Psoas muscle (tissue), 7 donors: ENCODE measurements at regions not wholly inside any gene's neighbourhood (a gene's known extent, or its start where the extent isn't known, plus 50 kb on each side); places are given as distances from the start of the nearest gene placed in this dataset.

Experiments used
- ATAC-seq, 4 donors: fragments of 200-7000 bp; cut with Tn5 transposase; one replicate each; pipeline ENCODE4 v1.9.1; 2020; ENCODE audit warnings: moderate library complexity in 3 of 4, mild to moderate bottlenecking in 2 of 4
- DNase-seq, 2 donors: peaks; one replicate each; pipeline ENCODE4 v3.0.0-alpha.2; 2020
- H3K27ac ChIP-seq: fragments of 200-600 bp; one replicate; pipeline ENCODE4 v1.8.0; 2022
- H3K27me3 ChIP-seq, 3 donors: fragments of 200-600 bp in 1 of 3; one replicate each; pipeline versions ENCODE4 v1.6.1 to v1.8.0; 2013 to 2022; ENCODE audit warnings: low read length in 2 of 3, mild to moderate bottlenecking in 2 of 3, moderate library complexity in 1 of 3; ENCODE audit not compliant: insufficient read depth in 3 of 3
- H3K36me3 ChIP-seq, 2 donors: fragments of 200-600 bp in 1 of 2; one replicate each; pipeline versions ENCODE4 v1.6.1 to v1.8.0; 2013 to 2022; ENCODE audit warnings: low read depth in 1 of 2, mild to moderate bottlenecking in 1 of 2, moderate library complexity in 1 of 2; ENCODE audit not compliant: insufficient read depth in 1 of 2
- H3K4me1 ChIP-seq: fragments of 200-600 bp; one replicate; pipeline ENCODE4 v1.8.0; 2022
- H3K4me3 ChIP-seq: fragments of 200-600 bp; one replicate; pipeline ENCODE4 v1.8.0; 2022; ENCODE audit warnings: mild to moderate bottlenecking
- H3K9me3 ChIP-seq: fragments of 200-600 bp; one replicate; pipeline ENCODE4 v1.8.0; 2022
- WGBS, 3 donors: extraction: QIAGEN DNeasy Blood & Tissue Kit; methylation state at CpG; one replicate each; pipeline versions ENCODE4 v1.1.6 to v1.1.7; 2013; 5-methylcytosine and 5-hydroxymethylcytosine counted together
- intact Hi-C, 2 donors: fragments of 100-400 bp; cut with DNase I; formaldehyde crosslinking; loops; one replicate each; pipeline versions ENCODE4 v1.11.0 to v1.14.2; 2022
- TF ChIP-seq, protein P1 (sequence below): fragments of 200-600 bp; IDR thresholded peaks from one replicate; pipeline ENCODE4 v1.8.0; 2022; ENCODE audit warnings: antibody characterized with exemption
- donor health status: healthy with polysubstance abuse.
- donor health status: DM: no; HTN: no; CAD: no; lungs with moderate emphysema.
- donor health status: Bipolar disorder and iron deficiency.
- donor health status: healthy.
- donor health status: DM: yes; HTN: yes; CAD: no.
- donor health status: DM: no; HTN: no; CAD: no.
- donor health status: DM: yes; HTN: yes; CAD: no.

DNA sequence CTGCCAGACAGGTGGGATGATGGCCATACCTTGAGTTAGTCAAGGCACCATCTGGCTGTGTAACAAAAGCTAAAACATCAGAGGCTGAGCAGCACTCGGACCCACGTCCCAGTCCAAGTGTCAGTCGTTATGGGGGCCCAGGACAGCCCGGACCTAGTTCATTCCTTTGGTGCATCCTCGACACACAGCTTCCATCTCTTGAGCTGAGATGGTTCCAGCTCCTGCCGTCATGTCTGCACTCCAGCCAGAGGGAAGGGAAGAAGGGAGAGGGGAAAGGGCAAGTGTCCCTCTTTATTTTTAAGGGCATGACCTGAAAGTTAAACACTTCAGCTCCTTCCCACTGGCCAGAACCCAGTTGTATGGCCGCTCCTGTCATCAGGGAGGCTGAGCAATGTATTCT is 218.0 kb downstream of the SEC14L1 start:
- WGBS, 3 donors, result 83 to 87% (median 84%) methylated on average over 7 of the region's 7 CpGs
- TF ChIP-seq, protein P1, sequence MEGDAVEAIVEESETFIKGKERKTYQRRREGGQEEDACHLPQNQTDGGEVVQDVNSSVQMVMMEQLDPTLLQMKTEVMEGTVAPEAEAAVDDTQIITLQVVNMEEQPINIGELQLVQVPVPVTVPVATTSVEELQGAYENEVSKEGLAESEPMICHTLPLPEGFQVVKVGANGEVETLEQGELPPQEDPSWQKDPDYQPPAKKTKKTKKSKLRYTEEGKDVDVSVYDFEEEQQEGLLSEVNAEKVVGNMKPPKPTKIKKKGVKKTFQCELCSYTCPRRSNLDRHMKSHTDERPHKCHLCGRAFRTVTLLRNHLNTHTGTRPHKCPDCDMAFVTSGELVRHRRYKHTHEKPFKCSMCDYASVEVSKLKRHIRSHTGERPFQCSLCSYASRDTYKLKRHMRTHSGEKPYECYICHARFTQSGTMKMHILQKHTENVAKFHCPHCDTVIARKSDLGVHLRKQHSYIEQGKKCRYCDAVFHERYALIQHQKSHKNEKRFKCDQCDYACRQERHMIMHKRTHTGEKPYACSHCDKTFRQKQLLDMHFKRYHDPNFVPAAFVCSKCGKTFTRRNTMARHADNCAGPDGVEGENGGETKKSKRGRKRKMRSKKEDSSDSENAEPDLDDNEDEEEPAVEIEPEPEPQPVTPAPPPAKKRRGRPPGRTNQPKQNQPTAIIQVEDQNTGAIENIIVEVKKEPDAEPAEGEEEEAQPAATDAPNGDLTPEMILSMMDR, result no peak
- Histone ChIP-seq H3K4me1 (peaks cover 22% of the 10 kb centered on the region), H3K36me3 (no peaks in the 10 kb centered on the region), H3K9me3 (no peaks in the 10 kb centered on the region), H3K27ac (no peak overlapping the region), H3K27me3 (no peaks in the 10 kb centered on the region), H3K4me3 (no peak overlapping the region)
- intact Hi-C loops, result no loop called here
- DNase-seq (no peak), ATAC-seq (no peak)

DNA sequence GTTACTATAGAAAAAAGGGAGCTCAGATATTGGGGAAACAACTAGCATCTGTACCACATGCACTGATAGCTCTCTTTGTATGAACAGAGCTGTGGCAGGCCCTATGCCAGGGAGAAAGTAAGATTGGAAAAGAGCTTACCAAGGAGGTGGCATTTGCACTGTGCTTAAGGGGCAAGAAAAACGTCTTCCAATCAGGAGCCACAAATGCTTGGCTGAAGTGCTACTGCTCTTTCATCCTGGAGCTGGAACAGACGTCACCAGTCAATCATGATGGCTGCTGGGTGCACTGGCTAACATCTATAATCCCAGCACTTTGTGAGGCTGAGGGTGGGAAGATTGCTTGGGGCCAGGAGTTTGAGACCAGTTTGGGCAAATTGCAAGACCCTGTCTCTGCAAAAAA is 218.5 kb downstream of the SEC14L1 start:
- TF ChIP-seq, protein P1, result no peak
- H3K36me3 ChIP-seq, result no peaks in the 10 kb centered on the region
- H3K4me1 ChIP-seq, result peaks cover 25% of the 10 kb centered on the region
- H3K4me3 ChIP-seq, result no peak overlapping the region
- intact Hi-C loops, result no loop called here
- DNase-seq (no peak), ATAC-seq (no peak)
- H3K27ac ChIP-seq, result no peak overlapping the region
- H3K27me3 ChIP-seq, result no peaks in the 10 kb centered on the region
- whole genome bisulfite sequencing, 3 donors, result 40 to 67% (median 43%) methylated on average over 2 of the region's 2 CpGs
- no peaks in the 10 kb centered on the region for H3K9me3 ChIP-seq

DNA sequence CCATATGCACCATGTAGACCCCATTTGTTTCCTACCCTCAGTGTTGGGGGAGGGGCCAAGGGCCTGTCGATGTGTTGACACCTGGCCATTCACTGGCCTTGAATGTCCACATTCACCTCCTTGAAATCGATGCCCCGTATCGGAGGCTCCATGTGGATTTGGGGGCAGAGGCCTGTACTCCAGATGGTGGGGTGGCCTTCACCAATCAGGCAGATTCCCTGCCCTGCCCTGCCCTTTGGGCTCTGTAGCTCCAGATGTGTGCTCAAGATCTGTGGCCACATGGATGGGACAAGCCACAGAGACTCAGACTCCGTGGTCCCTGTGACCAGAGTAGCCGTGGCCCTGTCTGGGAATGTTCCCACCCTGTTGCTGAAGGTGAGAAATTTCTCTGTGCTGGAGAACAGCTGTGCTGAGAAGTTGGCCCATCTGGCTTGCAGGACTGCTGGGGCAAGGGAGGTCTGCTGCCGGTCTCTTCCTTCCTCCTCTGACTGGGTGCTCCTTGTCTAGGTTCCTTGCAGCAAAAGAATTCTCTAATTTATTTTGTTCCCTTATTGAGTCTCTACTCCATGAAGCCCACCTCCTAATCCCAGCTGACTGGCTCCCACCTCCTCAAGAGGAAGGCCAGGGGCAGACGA is 221.3 kb downstream of the SEC14L1 start:
- no peak for DNase-seq
- TF ChIP-seq, protein P1, result no peak
- H3K4me1 ChIP-seq, result peaks cover 44% of the 10 kb centered on the region
- H3K27me3 ChIP-seq, result no peaks in the 10 kb centered on the region
- H3K9me3 ChIP-seq, result no peaks in the 10 kb centered on the region
- H3K36me3 ChIP-seq, result no peaks in the 10 kb centered on the region
- 74 to 95% (median 75%) methylated on average over 8 of the region's 8 CpGs for WGBS, 3 donors
- no peak overlapping the region for H3K4me3 ChIP-seq
- H3K27ac ChIP-seq, result no peak overlapping the region
- no peak for ATAC-seq
- intact Hi-C loops, result no loop called here

DNA sequence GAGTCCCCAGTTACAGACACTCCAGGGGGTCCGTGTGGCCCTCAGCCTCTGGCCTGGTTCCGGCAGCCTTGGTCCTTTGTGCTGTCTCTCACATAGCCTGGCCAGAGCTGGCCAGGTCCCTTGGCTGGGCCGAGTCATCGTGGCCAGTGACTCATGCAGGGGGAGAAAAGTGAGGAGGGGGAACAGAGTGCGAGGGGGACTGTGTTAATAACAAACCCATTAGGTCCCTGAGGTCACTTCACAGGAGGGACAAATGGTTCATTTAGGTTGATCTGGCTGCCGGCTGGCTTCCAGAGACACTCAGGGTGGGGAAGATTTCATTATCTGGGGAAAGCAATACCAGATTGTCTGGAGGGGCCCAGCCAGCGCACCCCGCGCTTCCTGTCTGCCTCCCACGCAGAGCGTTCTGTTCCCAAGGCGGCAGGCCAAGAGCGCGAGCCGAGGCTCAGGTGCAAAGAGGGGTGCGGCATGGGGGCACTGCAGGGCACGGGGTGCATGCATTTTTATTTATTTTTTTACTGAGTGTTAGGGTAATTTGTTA is 223.1 kb downstream of the SEC14L1 start:
- no peak overlapping the region for H3K27ac ChIP-seq

More for the DNA sequence above, 223.1 kb downstream of the SEC14L1 start:
- H3K27me3 ChIP-seq, result no peaks in the 10 kb centered on the region
- intact Hi-C loops, result no loop called here
- ATAC-seq (peak; percentile 12 to 38 (median 28)), DNase-seq (peak; percentile 65 to 69)
- no peak overlapping the region for H3K4me3 ChIP-seq
- no peaks in the 10 kb centered on the region for H3K9me3 ChIP-seq
- TF ChIP-seq, protein P1, result no peak
- peaks cover 44% of the 10 kb centered on the region for H3K4me1 ChIP-seq
- no peaks in the 10 kb centered on the region for H3K36me3 ChIP-seq
- WGBS, 3 donors, result 56 to 63% (median 63%) methylated on average over 17 of the region's 17 CpGs
